CD4-positive, alpha-beta T cell treated with Interleukin-21 for 1 hour (primary cell): ENCODE measurements at regions not wholly inside any gene's neighbourhood (a gene's known extent, or its start where the extent isn't known, plus 50 kb on each side); places are given as distances from the start of the nearest gene placed in this dataset.

Experiments used
- DNase-seq: peaks from one replicate; pipeline ENCODE4 v3.0.0-alpha.2; 2020

GRCh38 chr4:154086247-154086646, 297.4 kb upstream of the SFRP2 start:
- DNase-seq, result no peak

- no peak for DNase-seq
Measured at GRCh38 chr4:154084864-154085263, 296.0 kb upstream of the SFRP2 start.

- no peak for DNase-seq
Measured at GRCh38 chr4:154082760-154083535, 294.1 kb upstream of the SFRP2 start.

GRCh38 chr4:154081391-154081790, 292.5 kb upstream of the SFRP2 start:
- no peak for DNase-seq

- no peak for DNase-seq
Measured at GRCh38 chr4:154078504-154079350, 289.8 kb upstream of the SFRP2 start.

- no peak for DNase-seq
Measured at GRCh38 chr4:154076921-154077320, 288.0 kb upstream of the SFRP2 start.

GRCh38 chr4:154073107-154073822, 284.4 kb upstream of the SFRP2 start:
- no peak for DNase-seq

GRCh38 chr4:154067786-154068185, 278.9 kb upstream of the SFRP2 start:
- DNase-seq, result no peak

GRCh38 chr4:154065368-154065767, 276.5 kb upstream of the SFRP2 start:
- DNase-seq, result no peak

GRCh38 chr4:154064244-154064643, 275.4 kb upstream of the SFRP2 start:
- no peak for DNase-seq

GRCh38 chr4:154049457-154050181, 260.7 kb upstream of the SFRP2 start:
- no peak for DNase-seq

- DNase-seq, result no peak
Measured at GRCh38 chr4:154047733-154048132, 258.9 kb upstream of the SFRP2 start.

GRCh38 chr4:154044742-154045485, 256.0 kb upstream of the SFRP2 start:
- no peak for DNase-seq

- DNase-seq, result no peak
Measured at GRCh38 chr4:154044108-154044531, 255.2 kb upstream of the SFRP2 start.

GRCh38 chr4:154041640-154042039, 252.8 kb upstream of the SFRP2 start:
- no peak for DNase-seq

- no peak for DNase-seq
Measured at GRCh38 chr4:154039435-154040343, 250.8 kb upstream of the SFRP2 start.

GRCh38 chr4:154036856-154037255, 248.0 kb upstream of the SFRP2 start:
- no peak for DNase-seq

GRCh38 chr4:154035341-154035740, 246.5 kb upstream of the SFRP2 start:
- no peak for DNase-seq

- no peak for DNase-seq
Measured at GRCh38 chr4:154033921-154034320, 245.0 kb upstream of the SFRP2 start.

GRCh38 chr4:154032914-154033313, 244.0 kb upstream of the SFRP2 start:
- DNase-seq, result no peak

- no peak for DNase-seq
Measured at GRCh38 chr4:154030746-154031145, 241.9 kb upstream of the SFRP2 start.
